ENCODE measurements at regions not wholly inside any gene's neighbourhood (a gene's known extent, or its start where the extent isn't known, plus 50 kb on each side); places are given as distances from the start of the nearest gene placed in this dataset.

DNA sequence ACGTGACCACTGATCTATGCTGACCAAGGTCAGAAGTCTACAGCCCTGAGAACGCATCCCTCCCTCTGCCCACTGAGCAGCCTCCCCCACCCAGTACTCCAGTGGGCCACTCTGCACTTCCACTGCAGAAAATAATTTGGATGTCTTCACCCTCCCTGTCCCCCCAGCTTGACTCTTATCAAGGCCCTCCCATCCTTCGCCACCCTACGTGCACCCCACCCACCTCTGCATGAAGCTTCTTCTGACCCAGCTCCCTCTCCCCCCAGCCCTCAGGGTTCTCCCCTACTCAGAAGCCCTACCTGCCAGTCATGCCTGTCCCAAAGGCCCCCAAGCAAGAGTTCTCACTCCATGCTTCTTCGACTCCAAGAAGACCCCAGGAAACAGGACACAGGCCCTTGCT lies 138.5 kb upstream of the FSTL4 start:
- Histone ChIP-seq H3K79me2 (ENCODE audit: control insufficient read depth in 1 of 2, insufficient read depth in 2 of 2, low read length in 2 of 2) (no peaks in the 10 kb centered on the region), H3K27me3 (replicated peaks in 1 of 4; ENCODE audit: control insufficient read depth in 3 of 4, extremely low read depth in 1 of 4, insufficient read depth in 3 of 4, low read length in 3 of 4) (peaks cover 0 to 5% (median 0%) of the 10 kb centered on the region in 4 experiments; a peak in 2 of 7 replicates), H2BK12ac (ENCODE audit: low read depth, low read length) (no peak overlapping the region), H3K9ac (replicated peaks in 1 of 4; ENCODE audit: extremely low read depth in 1 of 4, low read depth in 3 of 4, low read length in 3 of 4) (no peak overlapping the region), H3K27ac (ENCODE audit: low read depth, low read length) (no peak overlapping the region), H3K4me3 (ENCODE audit: extremely low read depth in 1 of 4, insufficient read depth in 2 of 4, low read depth in 3 of 4, low read length in 4 of 4) (no peak overlapping the region), H4K20me1 (replicated peaks in 1 of 2; ENCODE audit: control insufficient read depth in 1 of 2, insufficient read depth in 2 of 2, low read length in 2 of 2) (no peaks in the 10 kb centered on the region), H3K4me1 (replicated peaks in 1 of 4; ENCODE audit: control insufficient read depth in 3 of 4, insufficient read depth in 4 of 4, low read length in 3 of 4) (no peaks in the 10 kb centered on the region), H2BK120ac (replicated peaks; ENCODE audit: low read depth, low read length) (no peak overlapping the region), H2BK20ac (ENCODE audit: low read length) (no peak overlapping the region), H3K9me3 (ENCODE audit: insufficient read depth in 2 of 2, low read depth in 1 of 2, low read length in 1 of 2) (peaks cover 0 to 3% of the 10 kb centered on the region in 2 experiments; a peak in 2 of 4 replicates), H2BK15ac (ENCODE audit: low read length) (no peak overlapping the region), H3K4me2 (ENCODE audit: insufficient read depth in 1 of 2, low read depth in 2 of 2, low read length in 2 of 2) (no peak overlapping the region), H4K5ac (ENCODE audit: insufficient read length, low read depth, low read length) (no peak overlapping the region), H3K23me2 (ENCODE audit: low read depth, low read length) (no peaks in the 10 kb centered on the region), H2BK5ac (ENCODE audit: low read depth, low read length) (no peak overlapping the region), H3K36me3 (ENCODE audit: control insufficient read depth in 2 of 4, insufficient read depth in 4 of 4, low read length in 3 of 4) (no peaks in the 10 kb centered on the region), H3K56ac (replicated peaks; ENCODE audit: insufficient read length, low read depth, low read length) (no peak overlapping the region), H3K18ac (ENCODE audit: extremely low read depth, low read length) (no peak overlapping the region), H3K4ac (replicated peaks; ENCODE audit: insufficient read length, low read depth, low read length) (no peak overlapping the region), H3K23ac (ENCODE audit: insufficient read length) (no peak overlapping the region), H3K14ac (ENCODE audit: insufficient read length) (no peak overlapping the region), H4K8ac (ENCODE audit: extremely low read depth, insufficient read depth, low read length) (no peak overlapping the region), H3K79me1 (ENCODE audit: low read depth, low read length) (no peaks in the 10 kb centered on the region), H2AFZ (ENCODE audit: low read length) (no peak overlapping the region), H4K91ac (replicated peaks; ENCODE audit: insufficient read length, low read length) (no peak overlapping the region), H2AK5ac (ENCODE audit: low read depth, low read length) (no peak overlapping the region)
- no peak for FAIRE-seq
- WGBS, 2 experiments (ENCODE audit: extremely low coverage in 1 of 2, insufficient coverage in 1 of 2, insufficient read length in 1 of 2, insufficient replicate concordance in 2 of 2, low coverage in 1 of 2, low lambda C conversion rate in 2 of 2, missing lambda C conversion rate in 1 of 2): 94% methylated on average over 5 of the region's 5 CpGs; no CpG with 5 or more reads in 1 of the 2 experiments
- no peak for DNase-seq (ENCODE audit: low read depth in 1 of 2, low spot score in 2 of 2)
- ChIA-PET POLR2A (ENCODE audit: partially characterized antibody) (no interaction called here), CTCF (ENCODE audit: partially characterized antibody) (interaction anchor here (7.7 kb wide), 1 partner anchor 118 kb away, joined by 63 read pairs; no protein-coding TSS in a partner anchor)
- TF ChIP-seq JUN (IDR thresholded peaks at IDR 0.05; ENCODE audit: low read depth, low read length): no peak
- no peak for TF ChIP-seq SUZ12 (IDR thresholded peaks at IDR 0.05; ENCODE audit: low read length)
- TF ChIP-seq USF2 (IDR thresholded peaks at IDR 0.05; ENCODE audit: low read length): no peak
- TF ChIP-seq SIRT6 (IDR thresholded peaks at IDR 0.05; ENCODE audit: low read length): no peak
- no peak for TF ChIP-seq SIN3A (conservative IDR thresholded peaks at IDR 0.05 in 1 of 2, IDR thresholded peaks at IDR 0.05 in 1 of 2; ENCODE audit: low read depth in 1 of 2, low read length in 2 of 2)
- TF ChIP-seq HDAC6 (IDR thresholded peaks at IDR 0.05; ENCODE audit: low read depth, low read length): no peak
- no peak for TF ChIP-seq CTBP2 (IDR thresholded peaks at IDR 0.05; ENCODE audit: borderline replicate concordance, insufficient read depth, insufficient read length, low read length)
- TF ChIP-seq FOSL1 (IDR thresholded peaks at IDR 0.05; ENCODE audit: insufficient read depth, low read depth, low read length): no peak
- no peak for TF ChIP-seq RAD21 (IDR thresholded peaks at IDR 0.05 in 1 of 2, conservative IDR thresholded peaks at IDR 0.05 in 1 of 2; ENCODE audit: low read depth in 2 of 2, low read length in 2 of 2)
- no peak for TF ChIP-seq CEBPB (IDR thresholded peaks at IDR 0.05; ENCODE audit: low read depth, low read length)
- no peak for TF ChIP-seq RFX5 (IDR thresholded peaks at IDR 0.05; ENCODE audit: borderline replicate concordance, low read depth, low read length)
- no peak for TF ChIP-seq SIX5 (IDR thresholded peaks at IDR 0.05; ENCODE audit: low read depth, low read length)
- no peak for TF ChIP-seq HDAC2 (IDR thresholded peaks at IDR 0.05; ENCODE audit: borderline replicate concordance in 1 of 2, low read depth in 2 of 2, low read length in 2 of 2)
